RWPE1 (cell line): ENCODE measurements at regions not wholly inside any gene's neighbourhood (a gene's known extent, or its start where the extent isn't known, plus 50 kb on each side); places are given as distances from the start of the nearest gene placed in this dataset.

Experiments used
- CTCF ChIA-PET: fragments of 350-600 bp; sonication (Branson Sonifier 250); formaldehyde crosslinking; extraction: SDS; loops from one replicate; lab custom pipeline; 2021; lab: Yijun Ruan, JAX
- POLR2A ChIA-PET: fragments of 400-600 bp; formaldehyde crosslinking; extraction: SDS; loops from one replicate; lab custom pipeline; 2020; ENCODE audit warnings: antibody characterized with exemption; ENCODE audit not compliant: low non-redundant PET; lab: Yijun Ruan, JAX
- DNase-seq: peaks from one replicate; pipeline ENCODE4 v3.0.0; 2012; ENCODE audit warnings: low spot score
- H3K27ac ChIP-seq: fragments of 450-650 bp; 2 replicates; pipeline ENCODE4 v1.5.1; 2017
- CTCF ChIP-seq: fragments of 450-650 bp; conservative IDR thresholded peaks from 2 replicates; pipeline ENCODE4 v1.5.1; 2017; ENCODE audit warnings: low read depth, mild to moderate bottlenecking

GRCh38 chr1:213324859-213325258 lies 273.8 kb downstream of the RPS6KC1 start:
- no peak for TF ChIP-seq CTCF
- no peak for DNase-seq
- ChIA-PET POLR2A (no interaction called here), CTCF (no interaction called here)
- H3K27ac ChIP-seq = no peak overlapping the region

- ChIA-PET CTCF (no interaction called here), POLR2A (no interaction called here)
- DNase-seq = no peak
- no peak for TF ChIP-seq CTCF
- no peak overlapping the region for H3K27ac ChIP-seq
These were observed 274.4 kb downstream of the RPS6KC1 start for GRCh38 chr1:213325482-213325881.

GRCh38 chr1:213326281-213327016 lies 275.4 kb downstream of the RPS6KC1 start:
- H3K27ac ChIP-seq = no peak overlapping the region
- no peak for TF ChIP-seq CTCF
- CTCF ChIA-PET = no interaction called here
- POLR2A ChIA-PET = no interaction called here
- DNase-seq = no peak

- POLR2A ChIA-PET = no interaction called here
- CTCF ChIA-PET = no interaction called here
- no peak for DNase-seq
- no peak overlapping the region for H3K27ac ChIP-seq
- no peak for TF ChIP-seq CTCF
These were observed 276.1 kb downstream of the RPS6KC1 start for GRCh38 chr1:213327017-213327667.

GRCh38 chr1:213329406-213330008 lies 278.5 kb downstream of the RPS6KC1 start:
- POLR2A ChIA-PET = no interaction called here
- CTCF ChIA-PET = no interaction called here

More at GRCh38 chr1:213329406-213330008, 278.5 kb downstream of the RPS6KC1 start:
- no peak for DNase-seq
- no peak for TF ChIP-seq CTCF
- no peak overlapping the region for H3K27ac ChIP-seq
